ENCODE measurements at regions not wholly inside any gene's neighbourhood (a gene's known extent, or its start where the extent isn't known, plus 50 kb on each side); places are given as distances from the start of the nearest gene placed in this dataset.

- H3K4me2 ChIP-seq: no peak overlapping the region
- peaks cover 64% of the 10 kb centered on the region for H3K27me3 Mint-ChIP-seq (ENCODE audit: insufficient read depth, low read depth)
- H3K4me3 Mint-ChIP-seq: no peak overlapping the region
- H3K4me1 ChIP-seq: peaks cover 25% of the 10 kb centered on the region
- peaks cover 23% of the 10 kb centered on the region for H4K20me1 ChIP-seq (ENCODE audit: low read depth)
- no peaks in the 10 kb centered on the region for H3K9me3 ChIP-seq (ENCODE audit: low read depth)
- H3K9ac ChIP-seq: no peak overlapping the region
- H3K36me3 ChIP-seq: no peaks in the 10 kb centered on the region
- H3K36me3 Mint-ChIP-seq: no peaks in the 10 kb centered on the region
- H2AFZ ChIP-seq (replicated peaks): no peak overlapping the region
- peaks cover 21% of the 10 kb centered on the region for H3F3A ChIP-seq (ENCODE audit: low read depth)
- DNase-seq (ENCODE audit: low spot score): no peak
- no peak overlapping the region for H3K27ac Mint-ChIP-seq
- peaks cover 98% of the 10 kb centered on the region for H3K27me3 ChIP-seq
- TF ChIP-seq EZH2 (IDR thresholded peaks at IDR 0.05) (no peak), EZH2phosphoT487 (IDR thresholded peaks at IDR 0.05) (no peak), CTCF (IDR thresholded peaks at IDR 0.05) (no peak)
- no peak overlapping the region for H3K27ac ChIP-seq
- no peak overlapping the region for H3K4me3 ChIP-seq
- no peaks in the 10 kb centered on the region for H3K9me3 Mint-ChIP-seq
- H3K4me1 Mint-ChIP-seq: peaks cover 19% of the 10 kb centered on the region
- no peaks in the 10 kb centered on the region for H3K79me2 ChIP-seq (ENCODE audit: low read depth)
These were observed 93.9 kb downstream of the INHBB start for GRCh38 chr2:120439637-120440384.

GRCh38 chr2:120440521-120441350 is 94.8 kb downstream of the INHBB start:
- no peaks in the 10 kb centered on the region for H3K36me3 ChIP-seq

GRCh38 chr2:120441351-120441700 is 95.4 kb downstream of the INHBB start:
- Histone ChIP-seq H3K79me2 (ENCODE audit: low read depth) (no peaks in the 10 kb centered on the region), H3K9ac (no peak overlapping the region), H3K4me1 (peaks cover 24% of the 10 kb centered on the region), H4K20me1 (ENCODE audit: low read depth) (peaks cover 23% of the 10 kb centered on the region), H3K27ac (no peak overlapping the region), H3K36me3 (no peaks in the 10 kb centered on the region), H2AFZ (replicated peaks) (no peak overlapping the region), H3K4me3 (no peak overlapping the region), H3K4me2 (peak overlapping the region; percentile 86), H3F3A (ENCODE audit: low read depth) (peaks cover 21% of the 10 kb centered on the region), H3K9me3 (ENCODE audit: low read depth) (no peaks in the 10 kb centered on the region), H3K27me3 (peaks cover 97% of the 10 kb centered on the region)
- Mint-ChIP-seq H3K27me3 (ENCODE audit: insufficient read depth, low read depth) (peaks cover 76% of the 10 kb centered on the region), H3K4me1 (peaks cover 20% of the 10 kb centered on the region), H3K4me3 (peak overlapping the region; percentile 79), H3K27ac (no peak overlapping the region), H3K9me3 (no peaks in the 10 kb centered on the region), H3K36me3 (no peaks in the 10 kb centered on the region)
- no peak for TF ChIP-seq EZH2 (IDR thresholded peaks at IDR 0.05)
- TF ChIP-seq CTCF (IDR thresholded peaks at IDR 0.05): no peak
- no peak for TF ChIP-seq EZH2phosphoT487 (IDR thresholded peaks at IDR 0.05)
- peak; percentile 61 for DNase-seq (ENCODE audit: low spot score)

More at GRCh38 chr2:120440521-120441350, 94.8 kb downstream of the INHBB start:
- H3K9ac ChIP-seq: no peak overlapping the region
- no peaks in the 10 kb centered on the region for H3K79me2 ChIP-seq (ENCODE audit: low read depth)
- peak overlapping the region; percentile 86 for H3K4me2 ChIP-seq
- H4K20me1 ChIP-seq (ENCODE audit: low read depth): peaks cover 23% of the 10 kb centered on the region
- H3K36me3 Mint-ChIP-seq: no peaks in the 10 kb centered on the region
- TF ChIP-seq EZH2phosphoT487 (IDR thresholded peaks at IDR 0.05): no peak
- TF ChIP-seq EZH2 (IDR thresholded peaks at IDR 0.05): no peak
- no peak for TF ChIP-seq CTCF (IDR thresholded peaks at IDR 0.05)
- no peak overlapping the region for H2AFZ ChIP-seq (replicated peaks)
- H3K9me3 Mint-ChIP-seq: no peaks in the 10 kb centered on the region
- no peak overlapping the region for H3K27ac Mint-ChIP-seq
- peaks cover 20% of the 10 kb centered on the region for H3K4me1 Mint-ChIP-seq
- peaks cover 98% of the 10 kb centered on the region for H3K27me3 ChIP-seq
- peak overlapping the region; percentile 79 for H3K4me3 Mint-ChIP-seq
- peaks cover 24% of the 10 kb centered on the region for H3K4me1 ChIP-seq
- H3K4me3 ChIP-seq: no peak overlapping the region
- H3K27ac ChIP-seq: no peak overlapping the region
- H3F3A ChIP-seq (ENCODE audit: low read depth): peaks cover 21% of the 10 kb centered on the region
- peaks cover 72% of the 10 kb centered on the region for H3K27me3 Mint-ChIP-seq (ENCODE audit: insufficient read depth, low read depth)
- DNase-seq (ENCODE audit: low spot score): no peak
- no peaks in the 10 kb centered on the region for H3K9me3 ChIP-seq (ENCODE audit: low read depth)
